Panc1 (cell line): ENCODE measurements at regions not wholly inside any gene's neighbourhood (a gene's known extent, or its start where the extent isn't known, plus 50 kb on each side); places are given as distances from the start of the nearest gene placed in this dataset.

ENCODE experiments used
- ATAC-seq: fragments of 200-7000 bp; cut with Tn5 transposase; 2 replicates; pipeline ENCODE4 v1.9.1; 2020; ENCODE audit warnings: mild to moderate bottlenecking, moderate library complexity
- BruUV-seq: library from RNA; stranded (reverse); fragments of 400-500 nt; replicated peaks from 2 replicates; lab custom pipeline; 2021; lab: Mats Ljungman, UMichigan
- CTCF ChIA-PET: fragments of 300-600 bp; sonication (Branson Sonifier 250); formaldehyde crosslinking; loops from one replicate; lab custom pipeline; 2022; ENCODE audit warnings: antibody characterized with exemption; lab: Charles Lee
- POLR2A ChIA-PET: fragments of 300-600 bp; sonication (Branson Sonifier 250); formaldehyde crosslinking; loops from one replicate; lab custom pipeline; 2022; ENCODE audit warnings: antibody characterized with exemption; lab: Charles Lee
- DNase-seq: peaks from one replicate; pipeline ENCODE4 v3.0.0-alpha.2; 2010; ENCODE audit warnings: low read depth, low spot score
- H3K27ac ChIP-seq: 2 replicates; pipeline ENCODE4 v1.5.1; 2011; ENCODE audit warnings: mild to moderate bottlenecking, low read length, inconsistent platforms
- H3K27me3 ChIP-seq: fragments of 200-500 bp; sonication (Bioruptor generic); 2 replicates; pipeline ENCODE4 v1.6.0; 2014; ENCODE audit warnings: low read length, inconsistent platforms; ENCODE audit not compliant: control insufficient read depth, insufficient read depth
- H3K36me3 ChIP-seq: fragments of 200-500 bp; sonication (Bioruptor generic); 2 replicates; pipeline ENCODE4 v1.5.1; 2014; ENCODE audit warnings: inconsistent platforms, mild to moderate bottlenecking, low read length, moderate library complexity; ENCODE audit not compliant: control insufficient read depth, insufficient read depth
- H3K4me1 ChIP-seq: 2 replicates; pipeline ENCODE4 v1.5.1; 2011; ENCODE audit warnings: inconsistent platforms, mild to moderate bottlenecking, low read length, moderate library complexity; ENCODE audit not compliant: control insufficient read depth, insufficient read depth
- H3K4me3 ChIP-seq, 2 experiments: 2 replicates each; pipeline ENCODE4 v1.5.1; 2011 to 2012; ENCODE audit warnings: low read depth in 2 of 2, low read length in 2 of 2, mild to moderate bottlenecking in 2 of 2, inconsistent platforms in 1 of 2, moderate library complexity in 1 of 2
- H3K9me3 ChIP-seq: fragments of 200-500 bp; sonication (Bioruptor generic); 2 replicates; pipeline ENCODE4 v1.5.1; 2014; ENCODE audit warnings: low read depth, mild to moderate bottlenecking, inconsistent platforms, low read length, moderate library complexity; ENCODE audit not compliant: control insufficient read depth, insufficient read depth
- CTCF ChIP-seq: fragments of 450-650 bp; IDR thresholded peaks from 2 replicates; pipeline ENCODE4 v1.5.1; 2017; ENCODE audit warnings: mild to moderate bottlenecking
- POLR2AphosphoS5 ChIP-seq: IDR thresholded peaks from 2 replicates; pipeline ENCODE4 v1.6.1; 2012; ENCODE audit warnings: mild to moderate bottlenecking, low read depth, low read length, moderate library complexity
- REST ChIP-seq, 2 experiments: IDR thresholded peaks; 2 replicates each; pipeline ENCODE4 v1.6.1; 2011 to 2012; ENCODE audit warnings: low read depth in 2 of 2, control low read depth in 1 of 2, low read length in 1 of 2, mild to moderate bottlenecking in 1 of 2, moderate library complexity in 1 of 2; ENCODE audit not compliant: insufficient read depth in 1 of 2
- SIN3A ChIP-seq: IDR thresholded peaks from 2 replicates; pipeline ENCODE4 v1.6.1; 2012; ENCODE audit warnings: low read depth, mild to moderate bottlenecking, low read length, moderate library complexity, borderline replicate concordance; ENCODE audit not compliant: insufficient read depth
- TCF7L2 ChIP-seq: IDR thresholded peaks from 2 replicates; pipeline ENCODE4 v1.6.1; 2011; ENCODE audit warnings: mild to moderate bottlenecking, low read depth, low read length, inconsistent platforms
- in situ Hi-C: cut with HindIII; loops from 2 replicates; pipeline ENCODE4 v1.10.0; 2016; ENCODE audit warnings: low sequenced_read_pairs, low pct_unique_long_range_greater_than_20kb
- intact Hi-C: fragments of 100-400 bp; cut with micrococcal nuclease; formaldehyde crosslinking; loops from one replicate; pipeline ENCODE4 v1.10.0; 2022; ENCODE audit not compliant: unreplicated experiment

GRCh38 chr1:185532856-185533255 lies 201.3 kb upstream of the HMCN1 start:
- in situ Hi-C loops (no loop called here), intact Hi-C loops (no loop called here)
- ChIA-PET POLR2A (no interaction called here), CTCF (no interaction called here)
- Histone ChIP-seq H3K27me3 (no peaks in the 10 kb centered on the region), H3K9me3 (no peaks in the 10 kb centered on the region; the same call in 1 of the 2 replicates), H3K4me3 (no peak overlapping the region), H3K36me3 (no peaks in the 10 kb centered on the region), H3K4me1 (no peaks in the 10 kb centered on the region; the same call in 1 of the 2 replicates), H3K27ac (no peak overlapping the region)
- DNase-seq (no peak), ATAC-seq (no peak)
- TF ChIP-seq CTCF (no peak), TCF7L2 (no peak), SIN3A (no peak), POLR2AphosphoS5 (no peak), REST (IDR thresholded peaks at IDR 0.05; ENCODE audit: insufficient read depth in 1 of 2, low read depth in 2 of 2, low read length in 1 of 2) (no peak)
- no TSS peak for BruUV-seq

GRCh38 chr1:185531838-185532237 lies 202.4 kb upstream of the HMCN1 start:
- no peak overlapping the region for H3K27ac ChIP-seq

More at GRCh38 chr1:185531838-185532237, 202.4 kb upstream of the HMCN1 start:
- intact Hi-C loops (no loop called here), in situ Hi-C loops (no loop called here)
- DNase-seq (no peak), ATAC-seq (no peak)
- ChIA-PET POLR2A (no interaction called here), CTCF (no interaction called here)
- H3K9me3 ChIP-seq: no peaks in the 10 kb centered on the region; the same call in 1 of the 2 replicates
- TF ChIP-seq CTCF: no peak
- TF ChIP-seq REST (IDR thresholded peaks at IDR 0.05; ENCODE audit: insufficient read depth in 1 of 2, low read depth in 2 of 2, low read length in 1 of 2): no peak
- TF ChIP-seq TCF7L2: no peak
- TF ChIP-seq POLR2AphosphoS5: no peak
- no peak for TF ChIP-seq SIN3A
- BruUV-seq: no TSS peak
- H3K36me3 ChIP-seq: no peaks in the 10 kb centered on the region
- H3K4me1 ChIP-seq: no peaks in the 10 kb centered on the region; the same call in 1 of the 2 replicates
- H3K4me3 ChIP-seq: no peak overlapping the region
- no peaks in the 10 kb centered on the region for H3K27me3 ChIP-seq
